Nephron (organoid): ENCODE measurements at regions not wholly inside any gene's neighbourhood (a gene's known extent, or its start where the extent isn't known, plus 50 kb on each side); places are given as distances from the start of the nearest gene placed in this dataset.

ENCODE experiments used
- H3K27ac Mint-ChIP-seq, 3 experiments: 2 replicates each; pipeline ENCODE4 v1.8.0; 2020; ENCODE audit warnings: mixed read lengths in 3 of 3, mild to moderate bottlenecking in 2 of 3, moderate library complexity in 1 of 3
- H3K27me3 Mint-ChIP-seq: 2 replicates; pipeline ENCODE4 v1.8.0; 2021; ENCODE audit warnings: low read depth, mild to moderate bottlenecking, moderate library complexity, mixed read lengths
- H3K36me3 Mint-ChIP-seq: 2 replicates; pipeline ENCODE4 v1.8.0; 2020; ENCODE audit warnings: low read depth, mixed read lengths
- H3K4me1 Mint-ChIP-seq: 2 replicates; pipeline ENCODE4 v1.8.0; 2020; ENCODE audit warnings: mixed read lengths
- H3K4me3 Mint-ChIP-seq, 3 experiments: 2 replicates each; pipeline ENCODE4 v1.8.0; 2020; ENCODE audit warnings: mild to moderate bottlenecking in 3 of 3, mixed read lengths in 3 of 3, moderate library complexity in 2 of 3
- H3K9me3 Mint-ChIP-seq: 2 replicates; pipeline ENCODE4 v1.8.0; 2020; ENCODE audit warnings: mixed read lengths
- CTCF ChIP-seq, 3 experiments: fragments of 200-600 bp; sonication (generic); IDR thresholded peaks; one replicate each; pipeline ENCODE4 v1.5.0; 2021; ENCODE audit warnings: antibody characterized with exemption in 3 of 3; ENCODE audit not compliant: unreplicated experiment in 3 of 3

- Mint-ChIP-seq H3K9me3 (peaks cover 2% of the 10 kb centered on the region), H3K36me3 (no peaks in the 10 kb centered on the region), H3K4me1 (no peaks in the 10 kb centered on the region), H3K4me3 (no peak overlapping the region), H3K27ac (no peak overlapping the region), H3K27me3 (peaks cover 55% of the 10 kb centered on the region)
- TF ChIP-seq CTCF (IDR thresholded peaks at IDR 0.05; ENCODE audit: unreplicated experiment in 3 of 3) = no peak
Measured at GRCh38 chr1:37128091-37128490, 93.8 kb upstream of the GRIK3 start.

GRCh38 chr1:37130221-37130948 lies 96.1 kb upstream of the GRIK3 start:
- no peaks in the 10 kb centered on the region for H3K9me3 Mint-ChIP-seq
- H3K27ac Mint-ChIP-seq = no peak overlapping the region
- peaks cover 70% of the 10 kb centered on the region for H3K27me3 Mint-ChIP-seq
- no peaks in the 10 kb centered on the region for H3K4me1 Mint-ChIP-seq
- no peaks in the 10 kb centered on the region for H3K36me3 Mint-ChIP-seq
- no peak for TF ChIP-seq CTCF (IDR thresholded peaks at IDR 0.05; ENCODE audit: unreplicated experiment in 3 of 3)
- H3K4me3 Mint-ChIP-seq = no peak overlapping the region

- Mint-ChIP-seq H3K36me3 (no peaks in the 10 kb centered on the region), H3K27me3 (peaks cover 65% of the 10 kb centered on the region), H3K9me3 (no peaks in the 10 kb centered on the region), H3K4me1 (no peaks in the 10 kb centered on the region), H3K27ac (no peak overlapping the region), H3K4me3 (no peak overlapping the region)
- TF ChIP-seq CTCF (IDR thresholded peaks at IDR 0.05; ENCODE audit: unreplicated experiment in 3 of 3) = no peak
Measured at GRCh38 chr1:37131281-37131680, 97.0 kb upstream of the GRIK3 start.

GRCh38 chr1:37133276-37134145 lies 99.2 kb upstream of the GRIK3 start:
- Mint-ChIP-seq H3K4me3 (no peak overlapping the region), H3K9me3 (no peaks in the 10 kb centered on the region), H3K27me3 (peaks cover 46% of the 10 kb centered on the region), H3K36me3 (no peaks in the 10 kb centered on the region), H3K4me1 (no peaks in the 10 kb centered on the region), H3K27ac (no peak overlapping the region)
- no peak for TF ChIP-seq CTCF (IDR thresholded peaks at IDR 0.05; ENCODE audit: unreplicated experiment in 3 of 3)

- peaks cover 37% of the 10 kb centered on the region for H3K27me3 Mint-ChIP-seq
- H3K9me3 Mint-ChIP-seq = no peaks in the 10 kb centered on the region
- H3K4me1 Mint-ChIP-seq = no peaks in the 10 kb centered on the region
- no peak overlapping the region for H3K27ac Mint-ChIP-seq
- no peak for TF ChIP-seq CTCF (IDR thresholded peaks at IDR 0.05; ENCODE audit: unreplicated experiment in 3 of 3)
- no peak overlapping the region for H3K4me3 Mint-ChIP-seq
- no peaks in the 10 kb centered on the region for H3K36me3 Mint-ChIP-seq
Measured at GRCh38 chr1:37134599-37134998, 100.3 kb upstream of the GRIK3 start.
